NCI-H1417 treated with DMSO at 0.1 percent for 48 hours (cell line): ENCODE measurements at regions not wholly inside any gene's neighbourhood (a gene's known extent, or its start where the extent isn't known, plus 50 kb on each side); places are given as distances from the start of the nearest gene placed in this dataset.

ENCODE experiments used
- DNase-seq: peaks from one replicate; lab custom pipeline; 2025; lab: John Stamatoyannopoulos, UW

GRCh38 chr9:115367780-115368525, 250.0 kb upstream of the TNC start:
- DNase-seq, result no peak

DNA sequence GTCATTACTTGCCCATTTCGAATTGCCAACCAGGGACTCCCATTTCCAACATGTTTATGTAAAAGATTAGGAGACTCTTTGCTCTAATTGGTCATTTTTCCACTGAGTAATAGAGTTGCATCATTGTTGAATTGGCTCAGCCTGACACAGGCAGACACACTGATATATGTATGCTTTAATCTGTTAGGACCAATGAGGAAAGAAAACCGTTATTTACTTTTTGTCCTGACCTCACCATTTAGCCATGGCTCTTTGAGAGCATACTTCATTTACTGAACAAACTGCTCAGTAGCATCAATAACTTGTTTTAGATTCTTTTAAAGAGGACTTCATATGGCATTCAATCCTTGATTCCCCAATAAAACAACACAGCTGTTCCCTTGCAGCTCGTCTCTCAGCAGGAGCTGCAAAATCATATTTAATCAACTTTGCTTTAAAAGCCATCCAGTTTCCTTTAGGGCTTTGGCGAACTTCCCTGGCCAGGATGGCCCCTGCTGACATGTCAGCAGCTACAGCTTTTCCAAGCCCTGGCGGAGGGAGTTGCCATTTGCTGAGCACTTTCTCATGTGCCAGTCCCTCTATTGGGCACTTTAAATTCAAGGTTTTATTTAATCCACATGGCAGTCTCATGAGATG, 251.5 kb upstream of the TNC start:
- no peak for DNase-seq

- DNase-seq, result no peak
Measured at GRCh38 chr9:115373000-115373709, 255.2 kb upstream of the TNC start.

- no peak for DNase-seq
Measured at GRCh38 chr9:115373710-115374045, 255.7 kb upstream of the TNC start.

- DNase-seq, result no peak
Measured at GRCh38 chr9:115374724-115375268, 256.8 kb upstream of the TNC start.

GRCh38 chr9:115378241-115378640, 260.3 kb upstream of the TNC start:
- DNase-seq, result no peak

- DNase-seq, result no peak
Measured at GRCh38 chr9:115378758-115379157, 260.8 kb upstream of the TNC start.

DNA sequence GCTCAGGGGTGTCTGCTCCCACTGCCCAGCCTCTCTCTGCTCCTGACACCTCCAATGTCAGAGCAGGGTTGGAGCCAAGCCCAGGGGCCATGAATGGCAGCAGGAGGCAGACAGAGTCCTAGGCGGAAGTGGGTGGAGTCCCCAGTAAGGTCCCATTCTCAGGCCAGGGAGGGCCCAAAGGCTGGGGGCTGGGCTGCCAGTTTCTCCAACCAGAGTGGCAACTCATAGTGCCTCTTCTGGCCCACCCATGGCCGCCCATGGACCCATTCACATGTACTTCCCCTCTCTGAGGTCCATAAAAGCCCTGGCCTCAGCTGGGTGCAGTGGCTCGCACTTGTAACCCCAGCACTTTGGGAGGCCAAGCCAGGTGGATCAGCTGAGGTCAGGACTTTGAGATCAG, 261.8 kb upstream of the TNC start:
- no peak for DNase-seq

- no peak for DNase-seq
Measured at GRCh38 chr9:115382865-115383264, 264.9 kb upstream of the TNC start.

- DNase-seq, result no peak
Measured at GRCh38 chr9:115385383-115386122, 267.6 kb upstream of the TNC start.

- no peak for DNase-seq
Measured at GRCh38 chr9:115386963-115387770, 269.2 kb upstream of the TNC start.

DNA sequence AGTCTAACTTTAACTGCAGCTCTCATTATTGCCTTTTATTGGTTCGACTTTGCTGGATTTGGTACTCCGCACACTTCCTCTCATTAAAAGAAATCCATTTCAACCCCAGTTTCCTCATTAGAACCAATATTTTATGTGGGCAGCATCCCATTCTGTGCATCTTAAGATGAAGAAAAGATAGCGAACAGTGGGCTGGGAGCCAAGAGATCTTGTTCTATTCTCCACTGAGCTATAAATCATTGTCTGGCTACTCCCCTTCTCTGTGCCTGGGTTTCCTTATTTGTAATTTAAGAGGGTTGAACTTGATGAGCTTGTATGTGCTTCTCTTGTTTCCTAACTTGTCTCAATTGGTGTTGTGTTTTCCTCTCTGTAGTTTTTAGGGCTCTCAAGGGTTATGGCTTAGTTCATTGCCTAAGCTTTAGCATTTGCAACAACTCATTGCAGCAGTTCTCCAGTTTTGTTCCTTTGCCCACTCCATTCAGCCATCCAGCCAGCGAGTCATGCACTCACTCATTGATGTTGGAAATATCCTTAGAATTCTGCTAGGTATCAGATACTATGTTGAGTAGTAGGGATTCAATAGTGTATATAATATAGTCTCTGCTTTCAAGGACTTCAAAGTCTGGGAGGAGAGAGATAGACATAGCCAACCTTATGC, 273.3 kb upstream of the TNC start:
- no peak for DNase-seq

GRCh38 chr9:115393976-115394775, 276.2 kb upstream of the TNC start:
- no peak for DNase-seq

DNA sequence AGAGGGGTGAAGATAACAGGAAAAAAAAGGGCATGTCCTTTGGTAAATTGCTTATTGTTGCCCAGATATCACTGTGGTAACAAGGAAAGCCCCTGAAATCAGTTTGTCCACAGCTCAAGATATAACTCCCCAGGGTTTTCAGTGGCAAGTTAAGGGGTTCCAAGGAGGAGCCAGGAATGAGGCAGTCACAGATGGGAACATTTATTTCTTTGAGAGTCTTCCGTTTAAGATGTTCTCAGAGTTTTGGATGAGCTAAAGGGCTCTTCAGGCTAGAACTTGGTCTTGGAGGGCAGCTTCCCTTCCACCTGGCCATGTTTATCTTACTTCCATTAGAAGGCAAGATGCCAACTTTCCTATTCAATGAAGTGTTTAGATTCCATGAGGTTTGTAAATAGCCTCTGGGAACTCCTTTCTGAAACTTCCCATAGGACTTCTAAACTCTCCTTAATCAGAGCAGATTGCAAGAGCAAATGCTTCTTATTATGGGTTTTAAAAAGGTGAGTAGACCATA, 277.6 kb upstream of the TNC start:
- no peak for DNase-seq

DNA sequence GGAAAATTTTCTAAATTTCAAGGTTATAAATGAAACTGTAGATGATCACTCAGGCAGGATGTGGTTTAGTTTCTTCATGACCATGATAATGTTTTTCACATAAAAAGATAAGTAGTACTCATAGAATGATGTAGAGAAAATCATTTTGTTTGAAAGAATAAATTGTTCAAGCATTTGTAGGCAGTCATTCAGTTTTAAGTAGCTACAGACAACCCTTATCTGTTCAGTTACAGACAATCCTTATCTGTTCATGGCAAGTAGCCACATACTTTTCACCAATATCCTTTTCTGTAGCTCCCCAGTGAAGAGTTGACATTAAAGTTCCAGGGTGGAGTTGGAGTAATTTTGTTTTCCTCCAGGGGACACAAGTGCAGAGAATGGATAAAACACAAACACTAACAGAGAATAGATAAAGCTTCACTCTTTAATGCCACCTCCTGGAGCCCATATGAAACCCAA, 278.1 kb upstream of the TNC start:
- no peak for DNase-seq

GRCh38 chr9:115397591-115398312, 279.8 kb upstream of the TNC start:
- DNase-seq, result no peak

DNA sequence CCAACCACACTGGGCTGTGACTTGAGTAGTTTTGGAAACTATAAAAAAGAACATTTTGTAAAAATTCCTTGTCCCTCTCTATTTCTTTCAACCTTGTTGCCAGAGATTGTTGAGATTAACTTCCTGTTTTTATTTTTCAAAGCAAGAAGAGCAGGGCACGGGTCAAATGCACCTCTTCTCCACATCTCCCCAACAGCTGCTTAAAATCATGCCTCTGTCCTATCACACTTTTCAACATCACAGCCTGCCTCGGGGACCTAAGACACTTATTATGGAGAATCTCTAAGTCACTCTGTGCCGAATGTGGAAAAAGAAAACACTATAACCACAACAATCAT, 280.3 kb upstream of the TNC start:
- DNase-seq, result no peak

DNA sequence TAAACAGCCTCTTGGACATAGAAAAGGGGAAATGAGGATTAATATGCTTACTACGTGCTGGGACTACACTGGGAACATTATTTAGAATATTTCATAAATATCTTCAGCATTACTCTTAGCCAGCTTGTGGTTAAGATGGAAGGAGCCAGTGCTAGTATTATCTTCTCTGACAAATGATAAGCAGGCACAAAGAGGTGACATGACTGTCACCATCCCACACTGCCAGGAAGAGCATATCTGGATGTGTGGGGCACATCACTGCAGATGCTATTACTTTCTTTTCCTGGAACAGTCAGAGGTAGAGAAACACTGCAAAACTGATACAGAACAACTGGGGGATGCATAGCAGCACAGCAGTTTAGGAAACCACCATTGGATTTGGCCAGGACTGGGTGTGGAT, 281.0 kb upstream of the TNC start:
- DNase-seq, result no peak

DNA sequence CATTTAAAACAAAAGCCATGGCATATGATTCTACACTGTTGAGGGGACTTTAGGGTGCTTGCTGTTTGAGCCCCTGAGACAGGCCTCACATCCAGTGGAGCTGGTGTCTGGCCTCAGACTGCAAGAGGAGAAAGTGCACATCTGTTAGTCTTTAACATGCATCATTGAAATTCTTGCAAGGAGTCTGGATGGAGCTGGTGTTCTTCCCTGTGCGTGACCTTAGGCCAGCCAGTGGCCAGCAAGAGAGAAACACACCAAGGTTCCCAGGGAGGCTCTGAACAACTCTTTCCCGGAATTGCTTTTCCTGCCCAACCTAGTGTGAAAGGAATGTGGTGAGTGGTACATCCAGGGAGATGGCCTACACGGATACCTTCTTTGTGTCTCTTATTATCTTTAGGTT, 282.8 kb upstream of the TNC start:
- DNase-seq, result no peak
